ENCODE measurements at regions not wholly inside any gene's neighbourhood (a gene's known extent, or its start where the extent isn't known, plus 50 kb on each side); places are given as distances from the start of the nearest gene placed in this dataset.

GRCh38 chr2:118469103-118469502 lies 378.3 kb downstream of the EN1 start:
- TF ChIP-seq CTCF (conservative IDR thresholded peaks at IDR 0.05; ENCODE audit: low read depth, low read length) (no peak), EZH2 (IDR thresholded peaks at IDR 0.05; ENCODE audit: borderline replicate concordance, low read depth, low read length, poor library complexity, severe bottlenecking) (no peak)

All from A673 (cell line).